ENCODE measurements at regions not wholly inside any gene's neighbourhood (a gene's known extent, or its start where the extent isn't known, plus 50 kb on each side); places are given as distances from the start of the nearest gene placed in this dataset.

DNA sequence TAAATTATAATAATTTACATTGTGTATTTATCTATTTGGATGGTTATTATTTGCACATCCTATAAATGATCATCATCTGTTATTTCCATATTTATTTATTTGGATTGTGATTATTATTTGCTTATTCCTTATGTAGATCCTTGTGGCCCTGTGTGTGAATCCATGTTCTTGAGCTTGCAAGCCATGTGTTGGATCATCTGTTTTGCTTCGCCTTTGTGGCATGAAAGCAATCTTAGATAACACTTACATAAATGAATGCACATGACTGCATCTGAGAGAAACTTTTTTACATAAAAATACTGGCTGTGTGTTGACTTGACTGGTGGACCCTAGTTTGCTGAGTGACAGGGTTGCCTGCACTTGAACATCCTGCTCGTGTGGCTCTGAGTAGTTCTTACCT lies 1024.5 kb upstream of the RBFOX1 start:
- TF ChIP-seq, protein P1, sequence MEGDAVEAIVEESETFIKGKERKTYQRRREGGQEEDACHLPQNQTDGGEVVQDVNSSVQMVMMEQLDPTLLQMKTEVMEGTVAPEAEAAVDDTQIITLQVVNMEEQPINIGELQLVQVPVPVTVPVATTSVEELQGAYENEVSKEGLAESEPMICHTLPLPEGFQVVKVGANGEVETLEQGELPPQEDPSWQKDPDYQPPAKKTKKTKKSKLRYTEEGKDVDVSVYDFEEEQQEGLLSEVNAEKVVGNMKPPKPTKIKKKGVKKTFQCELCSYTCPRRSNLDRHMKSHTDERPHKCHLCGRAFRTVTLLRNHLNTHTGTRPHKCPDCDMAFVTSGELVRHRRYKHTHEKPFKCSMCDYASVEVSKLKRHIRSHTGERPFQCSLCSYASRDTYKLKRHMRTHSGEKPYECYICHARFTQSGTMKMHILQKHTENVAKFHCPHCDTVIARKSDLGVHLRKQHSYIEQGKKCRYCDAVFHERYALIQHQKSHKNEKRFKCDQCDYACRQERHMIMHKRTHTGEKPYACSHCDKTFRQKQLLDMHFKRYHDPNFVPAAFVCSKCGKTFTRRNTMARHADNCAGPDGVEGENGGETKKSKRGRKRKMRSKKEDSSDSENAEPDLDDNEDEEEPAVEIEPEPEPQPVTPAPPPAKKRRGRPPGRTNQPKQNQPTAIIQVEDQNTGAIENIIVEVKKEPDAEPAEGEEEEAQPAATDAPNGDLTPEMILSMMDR (IDR thresholded peaks at IDR 0.05), result no peak
- no peak for TF ChIP-seq POLR2AphosphoS5 (IDR thresholded peaks at IDR 0.05)

Measured in transverse colon (tissue), 4 donors.